ENCODE measurements at regions not wholly inside any gene's neighbourhood (a gene's known extent, or its start where the extent isn't known, plus 50 kb on each side); places are given as distances from the start of the nearest gene placed in this dataset.
A peak's percentile ranks its signal among the peaks of the same experiment; 100 is the strongest.

DNA sequence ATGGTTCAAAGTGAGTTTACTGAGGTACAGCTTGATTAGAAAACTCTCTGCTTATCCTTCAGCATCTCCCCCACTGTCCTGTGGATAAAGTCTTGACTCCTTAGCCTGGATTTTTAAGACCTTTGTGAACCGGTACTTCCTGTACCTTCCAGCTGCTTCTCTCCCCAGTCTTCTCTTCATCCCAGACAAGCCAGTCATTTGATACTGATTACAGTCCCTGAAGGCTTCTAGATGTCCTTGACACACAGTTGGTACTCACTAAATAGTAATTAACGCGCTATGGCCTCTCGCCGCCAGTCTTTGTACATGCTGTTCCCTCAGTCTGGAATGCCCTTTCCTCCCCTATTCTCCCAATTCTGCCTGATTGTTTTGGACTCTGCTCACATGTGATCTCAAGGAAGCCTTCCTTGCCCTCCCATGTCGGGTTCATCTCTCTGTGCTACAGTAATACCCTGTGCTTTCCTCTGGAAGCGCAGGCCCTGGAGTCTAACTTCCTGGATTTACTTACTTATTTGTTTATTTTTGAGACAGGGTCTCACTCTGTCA, 50.6 kb upstream of the PTGR2 start:
- no peak for TF ChIP-seq POLR2A (IDR thresholded peaks at IDR 0.05)
- TF ChIP-seq CTCF (IDR thresholded peaks at IDR 0.05), result no peak
- DNase-seq, result peak; percentile 72
- H3K4me3 ChIP-seq, result no peak overlapping the region
- 31 to 43% methylated on average over 7 of the region's 7 CpGs for WGBS, 2 donors
- H3K9me3 ChIP-seq, result no peaks in the 10 kb centered on the region
- peaks cover 17% of the 10 kb centered on the region for H3K4me1 ChIP-seq
- intact Hi-C loops (cut with DNase I; ENCODE audit: low total_unique reads), result no loop called here
- H3K36me3 ChIP-seq (ENCODE audit: low read depth, missing control alignments), result no peaks in the 10 kb centered on the region
- H3K27ac ChIP-seq, result peak overlapping the region; percentile 76 to 84
- no peaks in the 10 kb centered on the region for H3K27me3 ChIP-seq

- DNase-seq, result no peak
- intact Hi-C loops (cut with DNase I; ENCODE audit: low total_unique reads), result no loop called here
- Histone ChIP-seq H3K36me3 (ENCODE audit: low read depth, missing control alignments) (no peaks in the 10 kb centered on the region), H3K9me3 (no peaks in the 10 kb centered on the region), H3K4me1 (peaks cover 32% of the 10 kb centered on the region), H3K27me3 (no peaks in the 10 kb centered on the region), H3K27ac (no peak overlapping the region), H3K4me3 (no peak overlapping the region)
- WGBS, 2 donors, result 79 to 81% methylated on average over 4 of the region's 4 CpGs
- TF ChIP-seq CTCF (IDR thresholded peaks at IDR 0.05), result no peak
- no peak for TF ChIP-seq POLR2A (IDR thresholded peaks at IDR 0.05)
Measured at GRCh38 chr14:73797543-73798265, 53.9 kb upstream of the PTGR2 start.

DNA sequence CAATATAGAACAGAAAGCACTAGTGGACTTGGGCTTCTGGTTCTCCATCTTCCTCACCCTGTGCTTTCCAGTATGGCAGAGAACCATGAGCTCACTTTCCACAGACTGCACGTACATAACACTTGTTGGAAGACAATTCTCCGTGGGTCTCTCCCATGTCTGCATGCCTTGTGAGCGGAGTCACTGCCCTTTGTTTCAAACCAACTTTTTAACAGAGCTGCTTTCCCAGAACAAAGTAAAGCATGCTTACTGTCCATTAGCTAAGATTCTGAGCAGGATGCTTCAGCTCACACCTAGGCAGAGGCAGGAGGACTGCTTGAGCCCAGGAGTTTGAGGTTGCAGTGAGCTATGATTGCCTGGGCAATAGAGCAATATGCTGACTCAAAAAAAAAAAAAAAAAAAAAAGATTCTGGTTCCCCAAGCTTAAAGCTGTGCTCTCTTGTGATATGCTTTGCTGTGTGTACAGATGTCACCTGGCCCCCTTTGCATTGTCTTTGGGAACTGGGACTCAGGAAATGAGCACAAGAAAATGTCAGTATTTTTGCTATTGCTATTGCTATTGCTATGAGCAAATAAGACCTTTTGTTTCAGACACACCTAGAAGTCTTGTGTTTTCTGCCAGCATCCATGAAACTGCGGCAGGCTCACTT, 54.6 kb upstream of the PTGR2 start:
- H3K27ac ChIP-seq, result no peak overlapping the region
- no peak for DNase-seq
- peaks cover 34% of the 10 kb centered on the region for H3K4me1 ChIP-seq
- H3K9me3 ChIP-seq, result no peaks in the 10 kb centered on the region
- no peak overlapping the region for H3K4me3 ChIP-seq
- WGBS, 2 donors, result 74 to 86% methylated on average over 4 of the region's 4 CpGs
- TF ChIP-seq POLR2A (IDR thresholded peaks at IDR 0.05) (no peak), CTCF (IDR thresholded peaks at IDR 0.05) (no peak)
- intact Hi-C loops (cut with DNase I; ENCODE audit: low total_unique reads), result no loop called here
- no peaks in the 10 kb centered on the region for H3K27me3 ChIP-seq
- H3K36me3 ChIP-seq (ENCODE audit: low read depth, missing control alignments), result no peaks in the 10 kb centered on the region

- Histone ChIP-seq H3K9me3 (no peaks in the 10 kb centered on the region), H3K36me3 (ENCODE audit: low read depth, missing control alignments) (no peaks in the 10 kb centered on the region), H3K27ac (no peak overlapping the region), H3K4me1 (peaks cover 36% of the 10 kb centered on the region), H3K27me3 (no peaks in the 10 kb centered on the region), H3K4me3 (no peak overlapping the region)
- no peak for DNase-seq
- WGBS, 2 donors, result 74 to 98% methylated on average over 2 of the region's 2 CpGs
- intact Hi-C loops (cut with DNase I; ENCODE audit: low total_unique reads), result no loop called here
- no peak for TF ChIP-seq POLR2A (IDR thresholded peaks at IDR 0.05)
- no peak for TF ChIP-seq CTCF (IDR thresholded peaks at IDR 0.05)
Measured at GRCh38 chr14:73796415-73796814, 55.2 kb upstream of the PTGR2 start.
